ENCODE measurements at regions not wholly inside any gene's neighbourhood (a gene's known extent, or its start where the extent isn't known, plus 50 kb on each side); places are given as distances from the start of the nearest gene placed in this dataset.

GRCh38 chr2:145029081-145029480, 509.2 kb upstream of the ZEB2 start:
- Histone ChIP-seq H3K27me3 (ENCODE audit: insufficient read depth, low read length) (no peaks in the 10 kb centered on the region), H3K4me2 (ENCODE audit: low read length) (no peak overlapping the region), H3K9me3 (ENCODE audit: control insufficient read depth in 1 of 2, insufficient read depth in 1 of 2, low read depth in 1 of 2, low read length in 2 of 2) (no peaks in the 10 kb centered on the region), H4K20me1 (ENCODE audit: insufficient read depth) (no peaks in the 10 kb centered on the region), H3K4me3 (replicated peaks in 1 of 2; ENCODE audit: low read depth in 1 of 2, low read length in 2 of 2) (no peak overlapping the region), H3K4me1 (ENCODE audit: control insufficient read depth in 1 of 2, insufficient read depth in 2 of 2, low read length in 2 of 2) (no peaks in the 10 kb centered on the region), H3K27ac (ENCODE audit: low read depth, low read length) (no peak overlapping the region), H3K9me2 (ENCODE audit: insufficient read depth) (no peaks in the 10 kb centered on the region), H3K9ac (ENCODE audit: low read length) (no peak overlapping the region), H3K79me2 (ENCODE audit: insufficient read depth, low read length) (no peaks in the 10 kb centered on the region), H3K36me3 (ENCODE audit: control insufficient read depth in 1 of 2, insufficient read depth in 2 of 2, low read length in 2 of 2) (no peaks in the 10 kb centered on the region), H2AFZ (ENCODE audit: low read depth, low read length, poor library complexity, severe bottlenecking) (no peak overlapping the region)
- CTCF ChIA-PET = no interaction called here
- intact Hi-C loops (cut with micrococcal nuclease) = no loop called here
- TF ChIP-seq EZH2 (IDR thresholded peaks at IDR 0.05) (no peak), REST (IDR thresholded peaks at IDR 0.05; ENCODE audit: low read depth) (no peak), ZFX (IDR thresholded peaks at IDR 0.05) (no peak), JUND (IDR thresholded peaks at IDR 0.05) (no peak), RAD21 (IDR thresholded peaks at IDR 0.05; ENCODE audit: low read depth) (no peak), SP1 (IDR thresholded peaks at IDR 0.05; ENCODE audit: low read depth) (no peak), ZNF274 (IDR thresholded peaks at IDR 0.05; ENCODE audit: low read depth, low read length) (no peak), POLR2A (IDR thresholded peaks at IDR 0.05; ENCODE audit: borderline replicate concordance, extremely low read depth, insufficient read depth, insufficient read length) (no peak), EGR1 (IDR thresholded peaks at IDR 0.05; ENCODE audit: low read depth) (no peak), ELF1 (IDR thresholded peaks at IDR 0.05; ENCODE audit: borderline replicate concordance, low read depth) (no peak), TCF7L2 (IDR thresholded peaks at IDR 0.05; ENCODE audit: borderline replicate concordance, extremely low read depth, insufficient read depth, insufficient read length) (no peak), SRF (IDR thresholded peaks at IDR 0.05; ENCODE audit: low read depth) (no peak), SIN3A (IDR thresholded peaks at IDR 0.05; ENCODE audit: low read depth) (no peak), YY1 (IDR thresholded peaks at IDR 0.05; ENCODE audit: extremely low read depth, insufficient replicate concordance, low read depth, low read length) (no peak), CTCF (IDR thresholded peaks at IDR 0.05 in 2 of 3, conservative IDR thresholded peaks at IDR 0.05 in 1 of 3; ENCODE audit: borderline replicate concordance in 1 of 3, insufficient read depth in 1 of 3, low read depth in 2 of 3, low read length in 2 of 3) (no peak), CBX3 (IDR thresholded peaks at IDR 0.05; ENCODE audit: low read depth) (no peak), FOSL1 (IDR thresholded peaks at IDR 0.05; ENCODE audit: low read depth) (no peak), CEBPB (IDR thresholded peaks at IDR 0.05; ENCODE audit: low read depth) (no peak)
- TF ChIP-seq, protein P1, sequence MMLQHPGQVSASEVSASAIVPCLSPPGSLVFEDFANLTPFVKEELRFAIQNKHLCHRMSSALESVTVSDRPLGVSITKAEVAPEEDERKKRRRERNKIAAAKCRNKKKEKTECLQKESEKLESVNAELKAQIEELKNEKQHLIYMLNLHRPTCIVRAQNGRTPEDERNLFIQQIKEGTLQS (IDR thresholded peaks at IDR 0.05) = no peak
- TF ChIP-seq, protein P2, sequence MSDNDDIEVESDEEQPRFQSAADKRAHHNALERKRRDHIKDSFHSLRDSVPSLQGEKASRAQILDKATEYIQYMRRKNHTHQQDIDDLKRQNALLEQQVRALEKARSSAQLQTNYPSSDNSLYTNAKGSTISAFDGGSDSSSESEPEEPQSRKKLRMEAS (IDR thresholded peaks at IDR 0.05) = no peak
- POLR2A ChIA-PET = no interaction called here
- DNase-seq (ENCODE audit: low read depth, low spot score) = no peak
- BruUV-seq (replicated peaks) = no TSS peak
- RAD21 ChIA-PET (ENCODE audit: low non-redundant PET in 1 of 2, low total read pairs in 2 of 2, uncharacterized antibody in 2 of 2, unreplicated experiment in 2 of 2) = no interaction called here
- no peak for ATAC-seq
